ENCODE measurements at regions not wholly inside any gene's neighbourhood (a gene's known extent, or its start where the extent isn't known, plus 50 kb on each side); places are given as distances from the start of the nearest gene placed in this dataset.

DNA sequence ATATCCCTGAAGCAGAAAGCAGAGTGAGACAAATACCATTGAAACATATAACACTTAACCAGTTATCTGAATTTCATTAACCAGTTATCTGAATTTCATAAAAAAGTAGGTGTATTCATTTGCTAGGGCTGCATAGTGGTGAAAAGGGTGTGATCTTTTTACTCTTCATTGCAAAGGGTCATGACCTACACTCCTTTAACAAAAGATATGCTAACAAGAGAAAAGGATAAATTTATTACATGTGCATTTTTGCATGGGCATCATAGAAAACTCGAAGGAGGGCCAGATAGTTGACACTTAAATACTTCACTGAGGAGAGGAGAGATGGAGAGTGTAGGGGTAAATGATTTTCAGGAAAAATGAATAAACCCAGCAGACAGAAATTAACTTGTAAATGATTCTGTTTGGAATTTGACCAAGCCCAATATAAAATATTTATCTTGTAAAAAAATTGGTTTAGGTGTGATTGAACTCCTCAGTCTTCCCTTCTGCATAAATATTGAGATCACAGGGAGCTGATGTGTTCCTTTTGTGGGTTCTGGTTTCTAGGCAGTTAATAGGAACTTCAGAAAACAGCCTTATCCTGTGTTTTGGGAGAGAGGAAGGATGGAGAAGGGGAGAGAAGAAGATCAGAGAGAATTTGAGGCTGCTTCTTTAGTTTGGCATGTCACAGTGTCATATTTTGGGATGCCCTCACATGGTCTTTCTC, 372.5 kb upstream of the SYT4 start:
- WGBS, 3 donors = 22 to 56% (median 26%) methylated on average over 1 of the region's 1 CpG
- FAIRE-seq = no peak
- Histone ChIP-seq H3K27me3 (ENCODE audit: control insufficient read depth in 3 of 3, insufficient read depth in 3 of 3, low read length in 3 of 3) (no peaks in the 10 kb centered on the region), H3K4me3 (ENCODE audit: low read depth in 1 of 3, low read length in 3 of 3) (no peak overlapping the region), H3K27ac (ENCODE audit: low read depth in 1 of 3, low read length in 2 of 3) (no peak overlapping the region), H3K36me3 (ENCODE audit: control insufficient read depth in 3 of 3, insufficient read depth in 2 of 3, low read depth in 1 of 3, low read length in 3 of 3) (no peaks in the 10 kb centered on the region), H3K9me3 (ENCODE audit: control insufficient read depth in 2 of 2, insufficient read depth in 1 of 2, low read depth in 1 of 2, low read length in 1 of 2) (peaks cover 0 to 3% of the 10 kb centered on the region in 2 donors), H3K4me1 (ENCODE audit: control insufficient read depth in 3 of 3, insufficient read depth in 2 of 3, low read depth in 1 of 3, low read length in 2 of 3) (no peaks in the 10 kb centered on the region)
- DNase-seq = no peak

DNA sequence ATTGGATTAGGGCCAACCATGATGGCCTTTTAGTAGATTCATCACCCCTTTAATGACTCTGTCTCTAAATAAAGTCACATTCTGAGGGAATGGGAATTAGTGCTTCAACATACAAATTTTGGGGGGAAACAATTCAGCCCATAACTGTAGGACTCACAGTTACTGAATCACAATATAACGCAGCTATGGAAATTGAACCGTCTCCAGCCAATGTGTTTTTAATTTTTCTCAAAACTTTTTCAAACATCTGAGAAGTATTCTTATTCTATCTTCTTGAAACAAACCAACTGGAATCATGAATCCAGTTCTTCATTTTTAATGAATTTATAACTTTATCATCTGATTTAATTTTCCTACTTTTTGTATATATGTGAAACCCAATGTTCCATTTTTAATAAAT, 373.1 kb upstream of the SYT4 start:
- no peak overlapping the region for H3K4me3 ChIP-seq (ENCODE audit: low read depth in 1 of 3, low read length in 3 of 3)
- FAIRE-seq (no peak), DNase-seq (no peak)
- H3K9me3 ChIP-seq (ENCODE audit: control insufficient read depth in 2 of 2, insufficient read depth in 1 of 2, low read depth in 1 of 2, low read length in 1 of 2) = peaks cover 0 to 3% of the 10 kb centered on the region in 2 donors
- 21 to 68% (median 65%) methylated on average over 2 of the region's 2 CpGs for WGBS, 3 donors
- H3K4me1 ChIP-seq (ENCODE audit: control insufficient read depth in 3 of 3, insufficient read depth in 2 of 3, low read depth in 1 of 3, low read length in 2 of 3) = no peaks in the 10 kb centered on the region
- no peaks in the 10 kb centered on the region for H3K36me3 ChIP-seq (ENCODE audit: control insufficient read depth in 3 of 3, insufficient read depth in 2 of 3, low read depth in 1 of 3, low read length in 3 of 3)
- no peaks in the 10 kb centered on the region for H3K27me3 ChIP-seq (ENCODE audit: control insufficient read depth in 3 of 3, insufficient read depth in 3 of 3, low read length in 3 of 3)
- H3K27ac ChIP-seq (ENCODE audit: low read depth in 1 of 3, low read length in 2 of 3) = no peak overlapping the region

DNA sequence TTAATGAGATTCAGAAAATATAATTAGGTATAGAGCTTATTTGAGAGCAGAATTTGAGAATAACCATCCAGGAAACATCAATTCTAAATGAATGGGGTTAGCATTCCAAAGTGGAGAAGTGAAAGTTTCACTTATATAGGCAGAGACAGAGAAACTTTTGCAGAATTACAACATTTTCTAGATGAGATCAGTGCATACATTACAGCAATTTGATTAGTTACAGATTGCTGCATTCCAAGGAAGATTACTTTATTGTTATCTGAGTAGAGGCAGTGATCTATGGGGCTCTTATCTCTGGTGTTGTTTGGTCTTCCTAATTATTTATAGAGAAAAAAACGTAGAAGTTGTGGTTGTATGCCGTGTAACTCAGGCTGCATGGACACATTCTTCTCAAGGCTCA, 373.8 kb upstream of the SYT4 start:
- H3K36me3 ChIP-seq (ENCODE audit: control insufficient read depth in 3 of 3, insufficient read depth in 2 of 3, low read depth in 1 of 3, low read length in 3 of 3) = no peaks in the 10 kb centered on the region
- FAIRE-seq (no peak), DNase-seq (no peak)
- H3K27me3 ChIP-seq (ENCODE audit: control insufficient read depth in 3 of 3, insufficient read depth in 3 of 3, low read length in 3 of 3) = no peaks in the 10 kb centered on the region
- H3K27ac ChIP-seq (ENCODE audit: low read depth in 1 of 3, low read length in 2 of 3) = no peak overlapping the region
- 13 to 45% (median 28%) methylated on average over 2 of the region's 2 CpGs for WGBS, 3 donors
- H3K9me3 ChIP-seq (ENCODE audit: control insufficient read depth in 2 of 2, insufficient read depth in 1 of 2, low read depth in 1 of 2, low read length in 1 of 2) = peaks cover 0 to 3% of the 10 kb centered on the region in 2 donors
- no peak overlapping the region for H3K4me3 ChIP-seq (ENCODE audit: low read depth in 1 of 3, low read length in 3 of 3)
- H3K4me1 ChIP-seq (ENCODE audit: control insufficient read depth in 3 of 3, insufficient read depth in 2 of 3, low read depth in 1 of 3, low read length in 2 of 3) = no peaks in the 10 kb centered on the region

DNA sequence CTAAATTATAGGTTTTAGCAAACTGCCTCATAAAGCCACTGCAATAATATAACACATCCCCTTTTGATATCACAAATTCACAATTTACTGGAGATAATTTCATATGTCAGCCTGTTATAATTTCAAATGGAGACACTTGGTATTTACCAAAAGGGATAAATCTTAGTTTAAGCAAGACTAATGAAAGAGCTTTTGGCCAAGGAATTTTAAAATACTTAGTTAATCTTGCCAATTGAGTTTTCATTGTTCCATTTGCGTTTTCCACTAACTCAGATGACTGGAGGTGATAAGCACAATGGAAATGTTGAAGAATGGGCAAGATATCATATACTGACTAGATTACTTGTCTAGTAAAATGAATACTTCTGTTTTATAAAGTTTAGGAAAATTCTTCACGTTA, 379.3 kb upstream of the SYT4 start:
- 70 to 79% (median 78%) methylated on average over 2 of the region's 2 CpGs for WGBS, 3 donors

DNA sequence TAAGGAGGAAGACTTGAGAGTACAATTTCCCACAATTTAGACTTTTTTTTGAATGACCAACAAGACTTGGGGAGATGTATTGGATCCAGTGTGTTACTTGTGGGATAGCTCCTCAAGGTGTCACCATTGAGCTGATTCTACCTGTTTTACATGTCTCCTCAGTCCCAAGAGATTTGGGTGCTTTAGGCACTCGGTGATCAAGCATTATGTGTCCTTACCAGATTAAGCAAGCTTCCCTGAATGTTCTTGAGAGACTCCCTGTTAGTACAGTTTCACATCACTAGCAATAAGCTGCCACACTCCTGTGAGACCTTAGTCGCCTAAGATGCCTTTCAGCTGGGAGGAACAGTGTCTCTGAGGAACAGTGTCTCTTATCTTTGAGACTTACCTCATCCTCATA, 384.3 kb upstream of the SYT4 start:
- no peak for FAIRE-seq

More for the DNA sequence above, 379.3 kb upstream of the SYT4 start:
- no peaks in the 10 kb centered on the region for H3K4me1 ChIP-seq (ENCODE audit: control insufficient read depth in 3 of 3, insufficient read depth in 2 of 3, low read depth in 1 of 3, low read length in 2 of 3)
- DNase-seq (no peak), FAIRE-seq (no peak)
- peaks cover 0 to 3% of the 10 kb centered on the region in 2 donors for H3K9me3 ChIP-seq (ENCODE audit: control insufficient read depth in 2 of 2, insufficient read depth in 1 of 2, low read depth in 1 of 2, low read length in 1 of 2)
- H3K36me3 ChIP-seq (ENCODE audit: control insufficient read depth in 3 of 3, insufficient read depth in 2 of 3, low read depth in 1 of 3, low read length in 3 of 3) = no peaks in the 10 kb centered on the region
- H3K27ac ChIP-seq (ENCODE audit: low read depth in 1 of 3, low read length in 2 of 3) = no peak overlapping the region
- H3K27me3 ChIP-seq (ENCODE audit: control insufficient read depth in 3 of 3, insufficient read depth in 3 of 3, low read length in 3 of 3) = no peaks in the 10 kb centered on the region
- no peak overlapping the region for H3K4me3 ChIP-seq (ENCODE audit: low read depth in 1 of 3, low read length in 3 of 3)

DNA sequence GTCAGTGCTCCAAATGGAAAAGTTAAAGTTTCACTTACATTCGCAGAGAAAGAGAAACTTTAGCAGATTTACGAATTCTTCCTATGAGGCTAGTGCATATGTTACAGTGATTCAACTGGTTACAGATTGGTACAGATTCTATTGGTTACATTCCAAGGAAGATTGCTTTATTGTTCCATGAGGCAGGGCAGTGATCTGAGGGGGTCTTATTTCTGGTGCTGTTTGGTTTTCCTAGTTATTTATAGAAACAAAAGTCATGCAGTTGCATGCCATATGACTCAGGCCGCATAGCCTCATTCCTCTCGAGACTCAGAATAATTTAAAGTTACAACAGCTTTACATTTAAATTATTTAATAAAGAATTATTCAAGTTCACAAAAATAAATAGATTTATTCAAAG, 385.4 kb upstream of the SYT4 start:
- FAIRE-seq (no peak), DNase-seq (no peak)
- Histone ChIP-seq H3K4me1 (ENCODE audit: control insufficient read depth in 3 of 3, insufficient read depth in 2 of 3, low read depth in 1 of 3, low read length in 2 of 3) (no peaks in the 10 kb centered on the region), H3K27me3 (ENCODE audit: control insufficient read depth in 3 of 3, insufficient read depth in 3 of 3, low read length in 3 of 3) (no peaks in the 10 kb centered on the region), H3K36me3 (ENCODE audit: control insufficient read depth in 3 of 3, insufficient read depth in 2 of 3, low read depth in 1 of 3, low read length in 3 of 3) (no peaks in the 10 kb centered on the region), H3K4me3 (ENCODE audit: low read depth in 1 of 3, low read length in 3 of 3) (no peak overlapping the region), H3K9me3 (ENCODE audit: control insufficient read depth in 2 of 2, insufficient read depth in 1 of 2, low read depth in 1 of 2, low read length in 1 of 2) (no peaks in the 10 kb centered on the region), H3K27ac (ENCODE audit: low read depth in 1 of 3, low read length in 2 of 3) (no peak overlapping the region)
- WGBS, 3 donors = 63 to 77% (median 76%) methylated on average over 4 of the region's 4 CpGs

More for the DNA sequence above, 384.3 kb upstream of the SYT4 start:
- WGBS, 3 donors = 26 to 63% (median 29%) methylated on average over 2 of the region's 2 CpGs
- H3K4me3 ChIP-seq (ENCODE audit: low read depth in 1 of 3, low read length in 3 of 3) = no peak overlapping the region
- H3K27me3 ChIP-seq (ENCODE audit: control insufficient read depth in 3 of 3, insufficient read depth in 3 of 3, low read length in 3 of 3) = no peaks in the 10 kb centered on the region
- peak; percentile 1 to 22 for DNase-seq
- H3K4me1 ChIP-seq (ENCODE audit: control insufficient read depth in 3 of 3, insufficient read depth in 2 of 3, low read depth in 1 of 3, low read length in 2 of 3) = no peaks in the 10 kb centered on the region
- no peaks in the 10 kb centered on the region for H3K36me3 ChIP-seq (ENCODE audit: control insufficient read depth in 3 of 3, insufficient read depth in 2 of 3, low read depth in 1 of 3, low read length in 3 of 3)
- H3K9me3 ChIP-seq (ENCODE audit: control insufficient read depth in 2 of 2, insufficient read depth in 1 of 2, low read depth in 1 of 2, low read length in 1 of 2) = no peaks in the 10 kb centered on the region
- no peak overlapping the region for H3K27ac ChIP-seq (ENCODE audit: low read depth in 1 of 3, low read length in 2 of 3)

DNA sequence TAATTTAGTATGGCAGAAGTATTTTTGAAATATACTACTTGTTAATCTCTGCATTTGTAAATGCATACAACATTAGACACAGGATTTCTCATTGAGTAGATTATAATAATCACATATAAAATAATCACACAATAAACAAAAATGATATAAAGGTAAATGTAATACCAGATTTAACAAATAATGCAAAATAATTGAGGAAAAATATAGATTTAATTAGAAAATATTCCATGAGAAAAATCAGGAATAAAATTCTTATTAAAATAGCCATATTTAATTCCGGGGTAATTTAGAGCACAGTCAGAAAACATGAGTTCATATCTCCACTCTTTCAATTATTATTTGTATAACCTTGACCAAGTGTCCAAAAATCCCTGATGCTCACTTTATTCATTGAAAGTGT, 385.9 kb upstream of the SYT4 start:
- DNase-seq = no peak
- Histone ChIP-seq H3K4me3 (ENCODE audit: low read depth in 1 of 3, low read length in 3 of 3) (no peak overlapping the region), H3K4me1 (ENCODE audit: control insufficient read depth in 3 of 3, insufficient read depth in 2 of 3, low read depth in 1 of 3, low read length in 2 of 3) (no peaks in the 10 kb centered on the region), H3K9me3 (ENCODE audit: control insufficient read depth in 2 of 2, insufficient read depth in 1 of 2, low read depth in 1 of 2, low read length in 1 of 2) (no peaks in the 10 kb centered on the region), H3K27ac (ENCODE audit: low read depth in 1 of 3, low read length in 2 of 3) (no peak overlapping the region), H3K27me3 (ENCODE audit: control insufficient read depth in 3 of 3, insufficient read depth in 3 of 3, low read length in 3 of 3) (no peaks in the 10 kb centered on the region), H3K36me3 (ENCODE audit: control insufficient read depth in 3 of 3, insufficient read depth in 2 of 3, low read depth in 1 of 3, low read length in 3 of 3) (no peaks in the 10 kb centered on the region)
- peak; percentile 65 for FAIRE-seq
- 84 to 95% (median 88%) methylated on average over 1 of the region's 1 CpG for WGBS, 3 donors

DNA sequence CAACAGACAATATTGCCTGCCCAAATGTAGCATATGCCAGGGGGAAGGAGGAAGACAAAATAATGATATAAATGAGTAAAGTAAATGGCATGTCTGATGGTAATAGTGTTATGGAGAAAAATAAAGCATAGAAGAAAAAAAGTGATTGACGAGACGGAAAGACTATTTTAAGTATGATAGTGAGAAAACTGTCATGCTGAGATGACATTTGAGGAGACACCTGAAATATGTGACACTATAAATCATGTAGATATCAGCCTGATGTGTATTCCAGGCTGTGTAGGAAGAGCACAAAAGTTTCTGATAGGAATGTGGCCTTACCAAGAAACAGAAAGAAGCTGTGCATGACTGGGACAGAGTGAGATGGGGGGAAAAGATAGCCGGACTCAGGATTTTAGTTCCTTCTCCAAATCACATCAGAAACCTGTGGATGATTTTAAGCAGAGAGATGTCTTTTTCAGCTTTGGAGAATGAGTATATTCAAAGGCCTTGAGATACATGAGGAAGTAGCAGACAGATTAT, 387.3 kb upstream of the SYT4 start:
- H3K4me3 ChIP-seq (ENCODE audit: low read depth in 1 of 3, low read length in 3 of 3) = no peak overlapping the region
- 62 to 71% (median 67%) methylated on average over 3 of the region's 3 CpGs for WGBS, 3 donors
- no peaks in the 10 kb centered on the region for H3K27me3 ChIP-seq (ENCODE audit: control insufficient read depth in 3 of 3, insufficient read depth in 3 of 3, low read length in 3 of 3)
- no peak for DNase-seq
- H3K36me3 ChIP-seq (ENCODE audit: control insufficient read depth in 3 of 3, insufficient read depth in 2 of 3, low read depth in 1 of 3, low read length in 3 of 3) = no peaks in the 10 kb centered on the region
- no peak for FAIRE-seq
- no peaks in the 10 kb centered on the region for H3K9me3 ChIP-seq (ENCODE audit: control insufficient read depth in 2 of 2, insufficient read depth in 1 of 2, low read depth in 1 of 2, low read length in 1 of 2)
- no peaks in the 10 kb centered on the region for H3K4me1 ChIP-seq (ENCODE audit: control insufficient read depth in 3 of 3, insufficient read depth in 2 of 3, low read depth in 1 of 3, low read length in 2 of 3)
- no peak overlapping the region for H3K27ac ChIP-seq (ENCODE audit: low read depth in 1 of 3, low read length in 2 of 3)
